CD4-positive, alpha-beta memory T cell (primary cell): ENCODE measurements at regions not wholly inside any gene's neighbourhood (a gene's known extent, or its start where the extent isn't known, plus 50 kb on each side); places are given as distances from the start of the nearest gene placed in this dataset.

ENCODE experiments used
- CTCF ChIA-PET: fragments of 350-600 bp; sonication (Branson Sonifier 250); formaldehyde crosslinking; loops from one replicate; lab custom pipeline; 2021; ENCODE audit warnings: inconsistent platforms; ENCODE audit not compliant: partially characterized antibody; lab: Charles Lee
- POLR2A ChIA-PET: fragments of 350-600 bp; sonication (Branson Sonifier 250); formaldehyde crosslinking; loops from one replicate; lab custom pipeline; 2021; ENCODE audit not compliant: partially characterized antibody; lab: Charles Lee
- DNase-seq, 5 donors: peaks; one replicate each; pipeline versions ENCODE4 v3.0.0 to v3.0.0-alpha.2; 2020 to 2022; ENCODE audit warnings: mixed read lengths in 1 of 5
- H3K27ac ChIP-seq: one replicate; pipeline ENCODE4 v1.7.0; 2013; ENCODE audit warnings: low read depth, low read length
- H3K27me3 ChIP-seq: 2 replicates; pipeline ENCODE4 v1.7.0; 2013; ENCODE audit warnings: mild to moderate bottlenecking, low read length, moderate library complexity; ENCODE audit not compliant: insufficient read depth
- H3K36me3 ChIP-seq: 2 replicates; pipeline ENCODE4 v1.7.0; 2013; ENCODE audit warnings: mild to moderate bottlenecking, low read length, moderate library complexity; ENCODE audit not compliant: insufficient read depth
- H3K4me1 ChIP-seq: 2 replicates; pipeline ENCODE4 v1.7.0; 2013; ENCODE audit warnings: mild to moderate bottlenecking, low read length, moderate library complexity; ENCODE audit not compliant: insufficient read depth
- H3K4me3 ChIP-seq, 2 donors: one replicate each; pipeline ENCODE4 v1.7.0; 2013; ENCODE audit warnings: low read length in 2 of 2, mild to moderate bottlenecking in 1 of 2
- H3K9me3 ChIP-seq, 2 donors: one replicate each; pipeline ENCODE4 v1.7.0; 2013; ENCODE audit warnings: low read length in 2 of 2, control low read depth in 1 of 2; ENCODE audit not compliant: control insufficient read depth in 1 of 2
- H3K27ac Mint-ChIP-seq, 7 donors: one replicate each; pipeline ENCODE4 v1.8.0; 2020 to 2021; ENCODE audit warnings: mixed read lengths in 7 of 7, mild to moderate bottlenecking in 6 of 7, inconsistent platforms in 3 of 7, moderate library complexity in 3 of 7
- H3K27me3 Mint-ChIP-seq, 2 donors: one replicate each; pipeline ENCODE4 v1.8.0; 2020 to 2021; ENCODE audit warnings: mixed read lengths in 2 of 2
- H3K36me3 Mint-ChIP-seq, 2 donors: one replicate each; pipeline ENCODE4 v1.8.0; 2020 to 2021; ENCODE audit warnings: mixed read lengths in 2 of 2, inconsistent platforms in 1 of 2, mild to moderate bottlenecking in 1 of 2
- H3K4me1 Mint-ChIP-seq, 4 donors: one replicate each; pipeline ENCODE4 v1.8.0; 2020 to 2021; ENCODE audit warnings: mixed read lengths in 4 of 4, mild to moderate bottlenecking in 1 of 4
- H3K4me3 Mint-ChIP-seq, 8 donors: one replicate each; pipeline ENCODE4 v1.8.0; 2020 to 2021; ENCODE audit warnings: mixed read lengths in 8 of 8, mild to moderate bottlenecking in 7 of 8, moderate library complexity in 6 of 8, inconsistent platforms in 3 of 8
- H3K9me3 Mint-ChIP-seq, 8 donors: one replicate each; pipeline ENCODE4 v1.8.0; 2020 to 2021; ENCODE audit warnings: mixed read lengths in 8 of 8, mild to moderate bottlenecking in 5 of 8, inconsistent platforms in 3 of 8, moderate library complexity in 1 of 8
- intact Hi-C: fragments of 100-400 bp; cut with micrococcal nuclease; formaldehyde crosslinking; loops from one replicate; pipeline ENCODE4 v1.15.1; 2023

GRCh38 chrY:8329929-8330328, 1007.3 kb upstream of the TSPY4 start:
- Histone ChIP-seq H3K4me3 (no peak overlapping the region), H3K4me1 (no peaks in the 10 kb centered on the region), H3K27me3 (no peaks in the 10 kb centered on the region), H3K36me3 (no peaks in the 10 kb centered on the region), H3K9me3 (no peaks in the 10 kb centered on the region), H3K27ac (no peak overlapping the region)
- ChIA-PET POLR2A (no interaction called here), CTCF (no interaction called here)
- H3K4me3 Mint-ChIP-seq, result no peak overlapping the region
- no peaks in the 10 kb centered on the region for H3K27me3 Mint-ChIP-seq
- H3K4me1 Mint-ChIP-seq, result no peaks in the 10 kb centered on the region
- DNase-seq, result no peak
- no peak overlapping the region for H3K27ac Mint-ChIP-seq
- no peaks in the 10 kb centered on the region for H3K36me3 Mint-ChIP-seq
- H3K9me3 Mint-ChIP-seq, result no peaks in the 10 kb centered on the region
- intact Hi-C loops, result no loop called here

- H3K4me3 ChIP-seq, result no peak overlapping the region
- intact Hi-C loops, result no loop called here
- POLR2A ChIA-PET, result no interaction called here
- no peak for DNase-seq
- H3K4me1 Mint-ChIP-seq, result no peaks in the 10 kb centered on the region
- H3K9me3 Mint-ChIP-seq, result no peaks in the 10 kb centered on the region
- H3K27ac Mint-ChIP-seq, result no peak overlapping the region
- H3K27me3 Mint-ChIP-seq, result no peaks in the 10 kb centered on the region
- no peaks in the 10 kb centered on the region for H3K36me3 ChIP-seq
- no peak overlapping the region for H3K4me3 Mint-ChIP-seq
- H3K27ac ChIP-seq, result no peak overlapping the region
- CTCF ChIA-PET, result no interaction called here
- H3K4me1 ChIP-seq, result no peaks in the 10 kb centered on the region
- H3K9me3 ChIP-seq, result no peaks in the 10 kb centered on the region
- H3K27me3 ChIP-seq, result no peaks in the 10 kb centered on the region
- no peaks in the 10 kb centered on the region for H3K36me3 Mint-ChIP-seq
Measured at GRCh38 chrY:8333328-8333727, 1003.9 kb upstream of the TSPY4 start.

- Histone ChIP-seq H3K27me3 (no peaks in the 10 kb centered on the region), H3K9me3 (no peaks in the 10 kb centered on the region), H3K4me3 (no peak overlapping the region), H3K4me1 (no peaks in the 10 kb centered on the region), H3K36me3 (no peaks in the 10 kb centered on the region), H3K27ac (no peak overlapping the region)
- ChIA-PET POLR2A (no interaction called here), CTCF (no interaction called here)
- H3K36me3 Mint-ChIP-seq, result no peaks in the 10 kb centered on the region
- no peaks in the 10 kb centered on the region for H3K27me3 Mint-ChIP-seq
- intact Hi-C loops, result no loop called here
- H3K9me3 Mint-ChIP-seq, result no peaks in the 10 kb centered on the region
- no peak overlapping the region for H3K27ac Mint-ChIP-seq
- no peaks in the 10 kb centered on the region for H3K4me1 Mint-ChIP-seq
- H3K4me3 Mint-ChIP-seq, result no peak overlapping the region
- DNase-seq, result no peak
Measured at GRCh38 chrY:8335299-8335835, 1001.9 kb upstream of the TSPY4 start.

- H3K27ac Mint-ChIP-seq, result no peak overlapping the region
- no peaks in the 10 kb centered on the region for H3K27me3 ChIP-seq
- no peaks in the 10 kb centered on the region for H3K36me3 ChIP-seq
- H3K27ac ChIP-seq, result no peak overlapping the region
- no peaks in the 10 kb centered on the region for H3K27me3 Mint-ChIP-seq
- no peaks in the 10 kb centered on the region for H3K9me3 Mint-ChIP-seq
- H3K4me3 ChIP-seq, result no peak overlapping the region
- DNase-seq, result no peak
- no peaks in the 10 kb centered on the region for H3K9me3 ChIP-seq
- no peaks in the 10 kb centered on the region for H3K4me1 Mint-ChIP-seq
- no peak overlapping the region for H3K4me3 Mint-ChIP-seq
- ChIA-PET POLR2A (no interaction called here), CTCF (no interaction called here)
- H3K4me1 ChIP-seq, result no peaks in the 10 kb centered on the region
- intact Hi-C loops, result no loop called here
- H3K36me3 Mint-ChIP-seq, result no peaks in the 10 kb centered on the region
Measured at GRCh38 chrY:8336112-8336774, 1001.0 kb upstream of the TSPY4 start.

GRCh38 chrY:8341000-8341399, 996.3 kb upstream of the TSPY4 start:
- no peak overlapping the region for H3K27ac Mint-ChIP-seq
- H3K9me3 Mint-ChIP-seq, result no peaks in the 10 kb centered on the region
- H3K4me1 ChIP-seq, result no peaks in the 10 kb centered on the region
- DNase-seq, result no peak
- ChIA-PET POLR2A (no interaction called here), CTCF (no interaction called here)
- H3K36me3 Mint-ChIP-seq, result no peaks in the 10 kb centered on the region
- no peaks in the 10 kb centered on the region for H3K9me3 ChIP-seq
- H3K4me3 Mint-ChIP-seq, result no peak overlapping the region
- H3K27ac ChIP-seq, result no peak overlapping the region
- no peak overlapping the region for H3K4me3 ChIP-seq
- H3K27me3 ChIP-seq, result no peaks in the 10 kb centered on the region
- no peaks in the 10 kb centered on the region for H3K27me3 Mint-ChIP-seq
- H3K36me3 ChIP-seq, result no peaks in the 10 kb centered on the region
- no peaks in the 10 kb centered on the region for H3K4me1 Mint-ChIP-seq
- intact Hi-C loops, result no loop called here

GRCh38 chrY:8342173-8342572, 995.1 kb upstream of the TSPY4 start:
- ChIA-PET POLR2A (no interaction called here), CTCF (no interaction called here)

GRCh38 chrY:8351241-8351640, 986.0 kb upstream of the TSPY4 start:
- ChIA-PET POLR2A (no interaction called here), CTCF (no interaction called here)
- H3K27ac ChIP-seq, result no peak overlapping the region
- no peaks in the 10 kb centered on the region for H3K4me1 ChIP-seq
- intact Hi-C loops, result no loop called here
- H3K36me3 ChIP-seq, result no peaks in the 10 kb centered on the region
- H3K27ac Mint-ChIP-seq, result no peak overlapping the region
- no peaks in the 10 kb centered on the region for H3K27me3 Mint-ChIP-seq
- no peaks in the 10 kb centered on the region for H3K27me3 ChIP-seq
- no peaks in the 10 kb centered on the region for H3K9me3 ChIP-seq
- no peaks in the 10 kb centered on the region for H3K9me3 Mint-ChIP-seq
- no peak overlapping the region for H3K4me3 ChIP-seq
- DNase-seq, result no peak
- H3K36me3 Mint-ChIP-seq, result no peaks in the 10 kb centered on the region
- no peak overlapping the region for H3K4me3 Mint-ChIP-seq
- no peaks in the 10 kb centered on the region for H3K4me1 Mint-ChIP-seq

More at GRCh38 chrY:8342173-8342572, 995.1 kb upstream of the TSPY4 start:
- Mint-ChIP-seq H3K36me3 (no peaks in the 10 kb centered on the region), H3K27me3 (no peaks in the 10 kb centered on the region), H3K4me1 (no peaks in the 10 kb centered on the region), H3K27ac (no peak overlapping the region), H3K4me3 (no peak overlapping the region), H3K9me3 (no peaks in the 10 kb centered on the region)
- H3K27ac ChIP-seq, result no peak overlapping the region
- no peaks in the 10 kb centered on the region for H3K9me3 ChIP-seq
- no peaks in the 10 kb centered on the region for H3K4me1 ChIP-seq
- intact Hi-C loops, result no loop called here
- H3K36me3 ChIP-seq, result no peaks in the 10 kb centered on the region
- no peak for DNase-seq
- H3K4me3 ChIP-seq, result no peak overlapping the region
- H3K27me3 ChIP-seq, result no peaks in the 10 kb centered on the region
